GM18517 (cell line): ENCODE measurements at regions not wholly inside any gene's neighbourhood (a gene's known extent, or its start where the extent isn't known, plus 50 kb on each side); places are given as distances from the start of the nearest gene placed in this dataset.
"Not testable (repeated sequence)": the region's sequence is repeated elsewhere in the genome, so short reads cannot be mapped to it uniquely, and the experiment has no call there.

Experiments
- ATAC-seq: cut with Tn5 transposase; IDR thresholded peaks from one replicate; pipeline ENCODE4 v1.9.1; 2021; ENCODE audit warnings: mild to moderate bottlenecking, moderate library complexity; ENCODE audit not compliant: unreplicated experiment

- no peak for ATAC-seq
These were observed 448.2 kb downstream of the SEMA3D start for GRCh38 chr7:84738583-84739150.

- ATAC-seq, result no peak
These were observed 451.2 kb downstream of the SEMA3D start for GRCh38 chr7:84735677-84736076.

- ATAC-seq, result no peak
These were observed 451.8 kb downstream of the SEMA3D start for GRCh38 chr7:84735011-84735410.

DNA sequence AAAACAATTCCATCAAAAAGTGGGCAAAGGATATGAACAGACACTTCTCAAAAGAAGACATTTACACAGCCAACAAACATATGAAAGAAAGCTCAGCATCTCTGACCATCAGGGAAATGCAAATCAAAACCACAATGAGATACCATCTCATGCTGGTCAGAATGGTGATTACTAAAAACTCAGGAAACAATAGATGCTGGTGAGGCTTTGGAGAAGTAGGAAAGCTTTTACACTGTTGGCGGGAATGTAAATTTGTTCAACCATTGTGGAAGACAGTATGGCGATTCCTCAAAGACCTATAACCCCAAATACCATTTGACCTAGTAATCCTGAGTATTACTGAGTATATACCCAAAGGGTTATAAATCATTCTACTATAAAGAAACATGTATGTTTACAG, 452.9 kb downstream of the SEMA3D start:
- ATAC-seq, result not testable (repeated sequence)

DNA sequence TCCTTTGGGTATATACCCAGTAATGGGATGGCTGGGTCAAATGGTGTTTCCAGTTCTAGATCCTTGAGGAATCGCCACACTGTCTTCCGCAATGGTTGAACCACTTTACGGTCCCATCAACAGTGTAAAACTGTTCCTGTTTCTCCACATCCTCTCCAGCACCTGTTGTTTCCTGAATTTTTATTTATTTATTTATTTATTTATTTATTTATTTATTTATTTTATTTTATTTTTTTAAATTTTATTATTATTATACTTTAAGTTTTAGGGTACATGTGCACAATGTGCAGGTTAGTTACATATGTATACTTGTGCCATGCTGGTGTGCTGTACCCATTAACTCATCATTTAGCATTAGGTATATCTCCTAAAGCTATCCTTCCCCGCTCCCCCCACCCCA, 456.0 kb downstream of the SEMA3D start:
- not testable (repeated sequence) for ATAC-seq

DNA sequence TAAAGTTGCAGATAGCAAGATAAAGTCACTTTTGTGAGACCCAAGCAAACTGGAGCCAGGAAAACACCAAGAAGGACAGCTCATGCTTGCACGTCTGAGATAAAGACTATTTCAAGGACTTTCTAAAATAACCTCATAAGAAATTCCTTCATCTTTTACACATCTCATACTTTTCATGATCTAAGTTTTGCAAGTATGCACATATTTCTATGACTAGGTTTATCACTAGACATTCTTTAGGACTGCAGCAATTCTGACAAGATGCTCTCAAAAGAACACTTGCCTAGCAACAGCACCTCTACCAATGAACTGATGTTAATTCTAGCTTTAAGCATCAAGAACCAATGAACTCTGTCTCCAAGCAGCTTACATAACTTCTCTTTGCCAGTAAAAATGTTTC, 457.6 kb downstream of the SEMA3D start:
- no peak for ATAC-seq

GRCh38 chr7:84722734-84723133, 464.1 kb downstream of the SEMA3D start:
- no peak for ATAC-seq

- no peak for ATAC-seq
These were observed 464.8 kb downstream of the SEMA3D start for GRCh38 chr7:84722086-84722485.

GRCh38 chr7:84720456-84721097, 466.3 kb downstream of the SEMA3D start:
- ATAC-seq, result no peak

GRCh38 chr7:84714765-84715164, 472.1 kb downstream of the SEMA3D start:
- no peak for ATAC-seq

DNA sequence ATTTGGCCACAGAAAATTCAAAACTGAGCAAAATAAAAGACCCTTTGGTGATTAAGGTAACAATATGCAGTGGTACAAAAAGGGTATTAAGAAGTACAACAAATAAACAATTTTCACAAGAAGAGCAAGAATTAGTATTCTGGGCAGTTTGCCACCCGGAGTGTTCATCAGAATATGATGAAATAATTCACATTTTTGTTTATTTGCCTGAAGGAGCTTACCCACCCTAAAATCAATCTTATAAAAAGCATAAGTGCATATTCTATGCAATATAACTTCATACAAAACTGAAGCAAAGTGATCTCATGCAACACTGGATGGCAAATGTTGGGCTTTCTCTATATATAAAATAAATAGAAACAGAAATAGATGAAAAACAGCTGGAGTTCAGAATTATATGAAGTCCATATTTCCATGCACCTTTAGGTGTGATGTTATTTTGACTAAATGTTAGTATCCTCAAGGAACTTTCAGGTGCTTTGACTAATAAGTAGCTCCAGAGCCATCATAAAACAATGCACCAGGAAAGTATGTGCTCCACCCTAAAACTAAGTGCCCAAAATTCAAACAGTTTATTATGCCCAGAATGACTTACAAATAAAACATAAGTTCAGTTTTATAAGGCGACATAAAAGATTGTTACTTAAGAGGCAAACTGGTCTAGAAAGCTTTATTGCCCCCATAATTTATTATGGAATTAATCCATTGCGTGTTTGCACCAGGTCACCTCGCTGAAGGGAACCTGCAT, 474.3 kb downstream of the SEMA3D start:
- no peak for ATAC-seq

DNA sequence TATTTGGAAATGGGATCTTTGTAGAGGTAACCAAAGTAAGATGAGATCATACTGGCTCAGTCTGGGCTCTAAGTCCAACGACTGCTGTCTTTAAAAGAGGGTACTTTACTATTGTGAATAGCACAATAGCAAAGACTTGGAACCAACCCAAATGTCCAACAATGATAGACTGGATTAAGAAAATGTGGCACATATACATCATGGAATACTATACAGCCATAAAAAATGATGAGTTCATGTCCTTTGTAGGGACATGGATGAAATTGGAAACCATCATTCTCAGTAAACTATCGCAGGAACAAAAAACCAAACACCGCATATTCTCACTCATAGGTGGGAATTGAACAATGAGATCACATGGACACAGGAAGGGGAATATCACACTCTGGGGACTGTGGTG, 476.3 kb downstream of the SEMA3D start:
- not testable (repeated sequence) for ATAC-seq

DNA sequence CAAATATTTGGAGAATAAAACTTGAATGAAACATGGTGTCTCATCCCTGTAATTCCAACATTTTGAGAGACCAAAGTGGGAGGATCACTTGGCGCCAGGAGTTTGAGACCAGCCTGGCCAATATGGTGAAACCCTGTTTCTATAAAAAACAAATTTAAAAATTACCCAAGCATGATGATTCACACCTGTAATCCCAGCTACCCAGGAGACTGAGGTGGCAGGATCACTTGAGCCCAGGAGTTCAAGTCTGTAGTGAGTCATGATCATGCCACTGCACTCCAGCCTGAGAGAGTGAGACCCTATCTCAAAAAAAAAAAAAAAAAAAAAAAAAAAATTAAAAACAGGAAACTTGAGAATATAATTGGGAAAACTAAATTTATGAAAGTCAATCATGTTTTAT, 481.1 kb downstream of the SEMA3D start:
- no peak for ATAC-seq

GRCh38 chr7:84705079-84705478, 481.8 kb downstream of the SEMA3D start:
- no peak for ATAC-seq

DNA sequence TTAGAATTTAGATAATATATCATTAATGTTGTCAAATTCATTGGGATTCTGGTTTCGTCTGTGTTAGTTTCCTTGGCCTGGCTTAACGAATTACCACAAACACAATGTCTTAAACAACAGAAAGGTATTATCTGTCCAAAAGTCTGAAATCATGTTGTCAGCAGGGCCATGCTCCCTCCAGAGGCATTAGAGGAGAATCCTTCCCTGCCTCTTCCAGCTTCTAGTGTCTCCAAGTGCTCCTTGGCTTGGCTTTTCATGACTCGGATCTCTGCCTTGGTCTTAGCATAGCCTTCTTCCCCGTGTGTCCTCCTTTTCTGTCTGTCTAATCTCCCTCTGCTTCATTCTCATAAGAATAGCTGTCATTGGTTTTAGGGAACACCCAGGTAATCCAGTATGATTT, 482.5 kb downstream of the SEMA3D start:
- ATAC-seq, result no peak

- ATAC-seq, result no peak
These were observed 485.1 kb downstream of the SEMA3D start for GRCh38 chr7:84701524-84702306.

GRCh38 chr7:84700563-84701370, 486.1 kb downstream of the SEMA3D start:
- ATAC-seq, result no peak

DNA sequence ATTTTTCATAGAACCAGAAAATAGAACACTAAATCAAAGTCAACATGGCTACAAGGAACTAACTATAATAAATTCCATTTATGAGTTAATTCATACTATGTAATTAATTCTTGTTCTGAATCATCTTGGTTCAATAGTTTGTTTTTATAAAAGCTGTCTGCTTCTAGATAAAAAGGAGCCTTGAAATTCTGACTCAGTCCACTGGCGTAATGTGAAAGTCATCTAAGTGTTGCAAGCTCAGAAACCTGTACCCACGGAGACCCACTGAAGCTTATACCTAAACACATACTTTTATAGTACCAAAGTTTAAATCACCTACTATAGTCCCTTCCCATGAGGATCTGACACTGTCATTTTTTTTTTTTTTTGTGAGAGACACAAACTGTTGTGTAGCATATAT, 489.4 kb downstream of the SEMA3D start:
- no peak for ATAC-seq

- no peak for ATAC-seq
These were observed 493.4 kb downstream of the SEMA3D start for GRCh38 chr7:84693483-84693882.

- ATAC-seq, result no peak
These were observed 494.1 kb upstream of the SEMA3A start for GRCh38 chr7:84688671-84689070.

GRCh38 chr7:84686373-84686772, 491.8 kb upstream of the SEMA3A start:
- no peak for ATAC-seq
